NCI-H2196 (cell line): ENCODE measurements at regions not wholly inside any gene's neighbourhood (a gene's known extent, or its start where the extent isn't known, plus 50 kb on each side); places are given as distances from the start of the nearest gene placed in this dataset.
"Not testable (repeated sequence)": the region's sequence is repeated elsewhere in the genome, so short reads cannot be mapped to it uniquely, and the experiment has no call there.

Source experiments
- DNase-seq: peaks from one replicate; lab custom pipeline; 2025; ENCODE audit not compliant: unreplicated experiment; lab: John Stamatoyannopoulos, UW

GRCh38 chr11:87484566-87484965 lies 446.8 kb downstream of the TMEM135 start:
- DNase-seq: no peak

- DNase-seq: no peak
Measured at GRCh38 chr11:87477321-87477720, 439.6 kb downstream of the TMEM135 start.

GRCh38 chr11:87473174-87473573 lies 435.4 kb downstream of the TMEM135 start:
- DNase-seq: no peak

GRCh38 chr11:87466223-87466622 lies 428.5 kb downstream of the TMEM135 start:
- DNase-seq: no peak

- no peak for DNase-seq
Measured at GRCh38 chr11:87465716-87466115, 428.0 kb downstream of the TMEM135 start.

- DNase-seq: no peak
Measured at GRCh38 chr11:87463486-87464102, 425.9 kb downstream of the TMEM135 start.

- no peak for DNase-seq
Measured at GRCh38 chr11:87462171-87462570, 424.4 kb downstream of the TMEM135 start.

GRCh38 chr11:87460842-87461637 lies 423.3 kb downstream of the TMEM135 start:
- no peak for DNase-seq

- DNase-seq: no peak
Measured at GRCh38 chr11:87460279-87460678, 422.5 kb downstream of the TMEM135 start.

GRCh38 chr11:87459351-87459750 lies 421.6 kb downstream of the TMEM135 start:
- DNase-seq: no peak

GRCh38 chr11:87456499-87456898 lies 418.8 kb downstream of the TMEM135 start:
- no peak for DNase-seq

GRCh38 chr11:87455180-87455579 lies 417.4 kb downstream of the TMEM135 start:
- DNase-seq: no peak

- DNase-seq: no peak
Measured at GRCh38 chr11:87454241-87454640, 416.5 kb downstream of the TMEM135 start.

- DNase-seq: no peak
Measured at GRCh38 chr11:87453531-87454089, 415.9 kb downstream of the TMEM135 start.

- DNase-seq: not testable (repeated sequence)
Measured at GRCh38 chr11:87452025-87452424, 414.3 kb downstream of the TMEM135 start.

GRCh38 chr11:87451395-87451794 lies 413.7 kb downstream of the TMEM135 start:
- DNase-seq: no peak

GRCh38 chr11:87447606-87448005 lies 409.9 kb downstream of the TMEM135 start:
- no peak for DNase-seq

- DNase-seq: no peak
Measured at GRCh38 chr11:87444993-87445392, 407.3 kb downstream of the TMEM135 start.

- no peak for DNase-seq
Measured at GRCh38 chr11:87443707-87444106, 406.0 kb downstream of the TMEM135 start.

GRCh38 chr11:87440076-87440770 lies 402.5 kb downstream of the TMEM135 start:
- no peak for DNase-seq

- DNase-seq: no peak
Measured at GRCh38 chr11:87438416-87438815, 400.7 kb downstream of the TMEM135 start.

GRCh38 chr11:87437844-87438223 lies 400.1 kb downstream of the TMEM135 start:
- no peak for DNase-seq
